AG08396 (cell line): ENCODE measurements at regions not wholly inside any gene's neighbourhood (a gene's known extent, or its start where the extent isn't known, plus 50 kb on each side); places are given as distances from the start of the nearest gene placed in this dataset.
A peak's percentile ranks its signal among the peaks of the same experiment; 100 is the strongest.

Experiments used
- DNase-seq: peaks from one replicate; pipeline ENCODE4 v3.0.0; 2012; ENCODE audit warnings: low spot score, mixed read lengths

- no peak for DNase-seq
Measured at GRCh38 chr13:34116651-34117050, 298.7 kb downstream of the RFC3 start.

GRCh38 chr13:34124666-34125306, 306.8 kb downstream of the RFC3 start:
- no peak for DNase-seq

- no peak for DNase-seq
Measured at GRCh38 chr13:34127523-34127922, 309.6 kb downstream of the RFC3 start.

- DNase-seq = no peak
Measured at GRCh38 chr13:34128661-34129060, 310.7 kb downstream of the RFC3 start.

DNA sequence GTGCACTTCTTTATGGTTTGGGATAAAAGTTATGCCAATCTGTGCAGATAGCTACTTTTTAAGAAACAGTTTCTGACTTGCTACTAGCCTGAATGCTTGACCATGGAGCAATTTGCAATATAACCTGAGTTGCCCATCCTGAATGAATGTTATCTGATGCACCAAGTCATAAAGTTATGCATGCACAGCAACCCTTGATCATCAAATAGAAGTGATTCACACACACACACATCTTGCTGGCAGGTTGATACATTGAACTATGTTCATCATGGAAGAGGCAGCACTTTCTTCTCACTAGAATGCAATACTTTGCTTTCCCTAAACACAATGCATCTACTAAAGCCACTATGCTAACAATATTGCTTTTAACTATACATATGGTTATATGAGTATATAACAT, 311.5 kb downstream of the RFC3 start:
- no peak for DNase-seq

DNA sequence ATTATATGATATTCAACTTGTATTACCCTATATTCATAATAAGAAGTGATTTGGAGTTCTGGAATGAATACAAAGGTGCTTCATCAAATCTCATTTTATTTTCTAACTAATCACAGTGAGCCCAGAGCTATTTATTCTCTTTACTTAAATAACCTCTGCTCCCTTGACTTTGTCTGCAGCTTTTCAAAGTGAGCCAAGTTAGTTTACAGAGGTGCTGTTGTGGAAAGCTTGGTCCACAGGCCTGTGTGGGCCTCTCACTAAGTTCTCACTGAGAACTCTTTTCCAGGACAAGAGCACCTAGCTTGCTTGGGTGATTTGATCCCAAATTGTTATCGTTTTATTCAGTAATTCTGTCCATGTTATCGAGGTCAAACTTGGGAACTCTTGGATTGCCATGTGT, 319.3 kb downstream of the RFC3 start:
- DNase-seq = no peak

GRCh38 chr13:34139660-34140227, 321.8 kb downstream of the RFC3 start:
- no peak for DNase-seq

DNA sequence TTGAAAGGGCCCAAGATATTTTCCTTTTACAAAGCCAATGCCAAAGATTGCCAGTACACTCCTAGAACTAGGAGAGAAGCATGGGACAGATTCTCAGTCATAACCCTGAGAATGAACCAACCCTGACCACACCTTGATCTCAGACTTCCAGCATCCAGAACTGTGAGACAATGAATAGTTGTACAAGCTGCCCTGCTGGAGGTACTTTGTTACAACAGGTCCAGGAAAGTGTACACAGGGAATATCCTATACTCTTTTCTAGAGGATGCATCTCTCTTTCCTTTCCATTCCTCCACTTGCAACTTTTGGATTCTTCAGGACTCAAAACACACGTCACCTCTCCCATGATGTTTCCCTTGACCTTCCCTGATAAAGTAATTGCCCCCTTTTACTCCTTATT, 325.7 kb downstream of the RFC3 start:
- DNase-seq = no peak

- DNase-seq = no peak
Measured at GRCh38 chr13:34144142-34144541, 326.2 kb downstream of the RFC3 start.

DNA sequence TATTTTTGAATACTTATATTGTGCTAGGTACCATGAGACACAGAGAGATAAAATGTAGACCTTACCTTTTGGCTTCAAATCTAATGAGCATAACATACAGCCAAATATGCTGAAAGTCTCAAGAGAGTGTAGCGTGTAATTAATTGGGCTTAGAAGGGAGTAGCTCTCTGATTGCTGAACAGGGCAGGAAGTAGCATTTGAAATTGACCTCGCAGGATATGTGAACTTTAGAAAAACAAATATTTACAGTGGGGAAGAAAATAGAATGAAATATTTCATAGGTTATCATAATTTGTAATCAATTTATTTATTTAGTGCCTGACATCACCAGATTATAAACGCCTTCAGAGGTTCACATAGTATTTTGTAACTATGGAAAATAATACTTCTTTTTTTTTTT, 327.1 kb downstream of the RFC3 start:
- DNase-seq = no peak

DNA sequence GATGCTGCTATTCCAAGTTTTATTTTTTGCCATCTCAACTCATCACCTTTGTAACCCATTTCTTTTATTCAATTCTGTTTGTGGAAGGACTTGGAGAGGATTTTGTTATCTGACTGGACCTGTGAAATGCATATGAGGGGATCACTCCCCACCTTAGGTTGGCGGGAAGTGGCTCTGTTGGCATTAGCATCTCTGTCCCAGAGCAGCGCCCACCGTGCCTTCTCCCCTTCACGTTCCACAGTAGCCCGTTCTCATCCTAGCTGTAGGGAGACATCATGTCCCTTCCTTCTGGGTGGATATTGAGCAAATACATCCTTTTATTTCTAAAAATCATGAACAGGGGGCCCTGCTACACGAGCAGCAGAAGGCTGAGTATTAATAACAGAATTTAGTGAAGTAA, 330.4 kb downstream of the RFC3 start:
- DNase-seq = no peak

DNA sequence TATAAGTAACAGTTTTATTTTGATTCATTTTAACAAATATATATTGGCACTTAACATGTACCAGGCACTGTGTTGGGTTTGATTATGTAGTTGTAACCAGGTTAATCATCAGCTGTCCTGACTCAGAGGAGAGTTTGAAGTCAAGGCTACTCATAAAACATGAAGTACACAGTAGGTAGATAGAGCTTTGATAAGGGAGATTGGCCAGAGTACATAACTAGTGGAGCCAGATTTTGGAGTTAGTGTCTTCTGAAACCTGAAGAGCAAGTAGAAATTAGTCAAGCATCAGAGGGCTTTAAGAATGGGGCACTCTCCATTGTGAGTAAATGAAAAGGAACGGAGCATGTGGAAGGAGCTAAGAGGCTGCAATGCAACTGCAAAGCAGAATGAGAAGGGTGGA, 333.9 kb downstream of the RFC3 start:
- no peak for DNase-seq

- no peak for DNase-seq
Measured at GRCh38 chr13:34152409-34152808, 334.5 kb downstream of the RFC3 start.

- DNase-seq = no peak
Measured at GRCh38 chr13:34152996-34153395, 335.0 kb downstream of the RFC3 start.

GRCh38 chr13:34153428-34154180, 335.7 kb downstream of the RFC3 start:
- no peak for DNase-seq

GRCh38 chr13:34155931-34156607, 338.1 kb downstream of the RFC3 start:
- DNase-seq = no peak

DNA sequence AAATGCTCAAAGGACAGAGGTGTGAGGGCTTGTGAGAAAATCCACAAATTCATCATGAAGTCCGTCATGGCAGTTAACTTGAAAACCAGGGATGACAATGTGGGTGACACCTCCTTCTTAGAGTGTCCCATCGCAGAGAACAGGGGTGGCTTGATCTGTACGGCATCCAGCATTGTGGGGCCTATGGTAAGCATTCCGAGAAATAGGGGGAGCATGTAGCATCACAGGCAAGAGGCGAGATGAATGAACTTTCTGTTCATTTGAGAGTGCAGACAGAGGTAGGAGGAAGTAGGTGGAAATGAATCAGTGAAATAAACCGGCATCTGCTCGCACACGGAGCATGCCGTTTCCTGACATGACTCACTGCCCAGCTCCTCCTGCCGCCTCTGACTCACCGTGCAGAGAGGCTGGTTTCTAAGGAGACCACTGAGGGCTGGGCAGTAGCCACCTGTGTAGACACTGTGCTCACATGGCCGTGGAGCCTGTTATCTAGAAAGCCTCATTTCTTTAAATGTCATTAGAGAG, 339.0 kb downstream of the RFC3 start:
- DNase-seq = peak; percentile 85

GRCh38 chr13:34159946-34160345, 342.0 kb downstream of the RFC3 start:
- DNase-seq = no peak

GRCh38 chr13:34161931-34162543, 344.1 kb downstream of the RFC3 start:
- DNase-seq = peak; percentile 12

DNA sequence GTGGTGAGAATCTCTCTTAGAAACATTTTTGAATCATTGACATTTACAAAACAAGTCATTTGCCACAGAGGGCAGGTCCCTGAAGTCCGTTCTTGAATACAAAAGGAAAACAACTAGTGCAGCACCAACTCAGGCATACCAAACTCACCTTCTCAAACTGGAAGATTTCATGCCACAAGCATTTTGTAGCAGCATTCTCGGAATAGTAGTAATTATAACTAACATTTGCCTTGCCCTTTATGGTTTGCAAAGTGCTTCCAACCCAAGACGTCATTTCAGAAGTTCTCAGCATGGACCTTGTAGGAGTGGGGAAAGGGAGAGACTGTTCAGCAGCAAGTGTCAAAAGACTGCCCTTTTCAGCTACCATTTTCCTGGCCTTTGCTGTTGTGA, 344.6 kb downstream of the RFC3 start:
- DNase-seq = peak; percentile 29

DNA sequence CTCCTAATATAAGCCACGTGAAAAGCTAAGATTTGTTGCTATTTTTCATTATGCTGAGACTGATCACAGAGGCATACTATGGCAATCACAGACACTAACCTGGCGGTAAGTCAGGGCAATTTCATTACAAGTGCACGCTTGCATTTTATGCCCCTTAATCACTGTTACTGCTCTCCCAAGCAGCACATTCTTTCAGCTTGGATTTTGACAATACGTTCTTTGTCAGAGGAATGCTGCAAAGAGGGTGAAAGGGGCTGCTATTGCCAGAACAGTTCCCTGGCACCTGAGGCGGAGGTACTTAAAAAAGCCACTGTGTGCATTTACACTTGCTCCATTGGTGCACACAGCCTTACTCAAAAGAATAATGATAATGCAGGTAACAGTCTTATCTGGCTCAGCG, 346.6 kb downstream of the RFC3 start:
- no peak for DNase-seq

DNA sequence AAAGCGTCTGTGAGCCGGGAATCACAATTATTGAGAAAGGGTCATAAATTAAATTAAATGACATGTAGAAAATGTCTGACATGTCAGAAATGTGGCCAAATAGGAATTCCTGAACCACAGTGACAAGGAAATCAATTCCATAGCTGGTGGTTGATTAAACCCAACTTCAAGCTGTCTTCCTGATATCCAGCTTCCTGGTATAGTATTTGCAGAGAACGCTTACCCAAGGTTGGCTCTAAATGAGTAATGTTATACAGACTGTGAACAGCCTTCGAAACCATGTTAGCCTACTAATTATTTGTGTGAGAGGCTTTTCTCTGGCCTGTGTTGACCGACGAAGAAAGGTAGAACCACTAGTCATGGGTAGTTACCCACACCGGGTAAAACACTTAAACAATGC, 347.2 kb downstream of the RFC3 start:
- no peak for DNase-seq
